ENCODE measurements at regions not wholly inside any gene's neighbourhood (a gene's known extent, or its start where the extent isn't known, plus 50 kb on each side); places are given as distances from the start of the nearest gene placed in this dataset.

DNA sequence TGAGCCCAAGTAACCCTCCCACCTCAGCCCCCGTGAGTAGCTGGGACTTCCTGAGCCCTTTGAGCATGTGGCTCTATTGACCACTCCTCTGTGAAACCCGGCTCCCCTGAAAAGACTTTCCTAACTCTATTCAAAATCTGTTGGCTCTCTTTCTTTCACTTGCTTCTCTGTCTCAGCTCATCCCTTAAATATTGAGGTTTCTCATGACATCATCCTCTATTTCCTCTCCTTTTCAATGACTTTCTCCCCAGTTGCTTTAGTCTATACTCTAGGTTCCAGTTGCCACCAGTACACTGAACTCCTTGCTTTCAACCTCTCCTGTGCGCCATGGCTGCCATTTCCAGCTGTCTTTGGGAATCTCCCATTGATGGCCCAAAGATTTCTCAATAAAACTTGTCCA lies 79.8 kb upstream of the STK17B start:
- TF ChIP-seq, protein P1, sequence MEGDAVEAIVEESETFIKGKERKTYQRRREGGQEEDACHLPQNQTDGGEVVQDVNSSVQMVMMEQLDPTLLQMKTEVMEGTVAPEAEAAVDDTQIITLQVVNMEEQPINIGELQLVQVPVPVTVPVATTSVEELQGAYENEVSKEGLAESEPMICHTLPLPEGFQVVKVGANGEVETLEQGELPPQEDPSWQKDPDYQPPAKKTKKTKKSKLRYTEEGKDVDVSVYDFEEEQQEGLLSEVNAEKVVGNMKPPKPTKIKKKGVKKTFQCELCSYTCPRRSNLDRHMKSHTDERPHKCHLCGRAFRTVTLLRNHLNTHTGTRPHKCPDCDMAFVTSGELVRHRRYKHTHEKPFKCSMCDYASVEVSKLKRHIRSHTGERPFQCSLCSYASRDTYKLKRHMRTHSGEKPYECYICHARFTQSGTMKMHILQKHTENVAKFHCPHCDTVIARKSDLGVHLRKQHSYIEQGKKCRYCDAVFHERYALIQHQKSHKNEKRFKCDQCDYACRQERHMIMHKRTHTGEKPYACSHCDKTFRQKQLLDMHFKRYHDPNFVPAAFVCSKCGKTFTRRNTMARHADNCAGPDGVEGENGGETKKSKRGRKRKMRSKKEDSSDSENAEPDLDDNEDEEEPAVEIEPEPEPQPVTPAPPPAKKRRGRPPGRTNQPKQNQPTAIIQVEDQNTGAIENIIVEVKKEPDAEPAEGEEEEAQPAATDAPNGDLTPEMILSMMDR (IDR thresholded peaks at IDR 0.05; ENCODE audit: poor library complexity): no peak
- no peak for TF ChIP-seq EZH2 (IDR thresholded peaks at IDR 0.05; ENCODE audit: borderline replicate concordance)

Measured in hepatocyte (in vitro differentiated cells).